HG03175 (cell line): ENCODE measurements at regions not wholly inside any gene's neighbourhood (a gene's known extent, or its start where the extent isn't known, plus 50 kb on each side); places are given as distances from the start of the nearest gene placed in this dataset.

Experiments used
- ATAC-seq: cut with Tn5 transposase; IDR thresholded peaks from one replicate; pipeline ENCODE4 v1.9.1; 2021; ENCODE audit warnings: mild to moderate bottlenecking, moderate library complexity; ENCODE audit not compliant: unreplicated experiment

DNA sequence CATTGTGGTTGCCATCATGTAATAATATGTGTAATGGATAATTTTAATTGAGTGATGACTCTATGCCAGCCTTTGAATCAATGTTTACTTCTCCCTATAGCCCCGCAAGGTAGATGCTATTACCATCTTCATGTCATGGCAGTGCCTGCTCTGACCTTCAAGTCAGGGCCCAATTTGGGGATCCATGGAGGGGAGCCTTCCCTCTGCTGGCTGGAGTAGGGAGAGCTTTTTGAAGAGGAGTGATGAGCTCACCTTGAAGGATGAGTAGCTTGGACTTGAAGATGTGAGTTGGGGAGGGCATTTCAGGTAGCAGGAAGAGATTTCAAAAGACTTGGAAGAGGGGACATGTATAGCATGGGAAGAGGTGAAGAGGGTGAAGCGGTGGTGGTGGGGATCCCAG, 189.2 kb downstream of the FOXD2 start:
- no peak for ATAC-seq

DNA sequence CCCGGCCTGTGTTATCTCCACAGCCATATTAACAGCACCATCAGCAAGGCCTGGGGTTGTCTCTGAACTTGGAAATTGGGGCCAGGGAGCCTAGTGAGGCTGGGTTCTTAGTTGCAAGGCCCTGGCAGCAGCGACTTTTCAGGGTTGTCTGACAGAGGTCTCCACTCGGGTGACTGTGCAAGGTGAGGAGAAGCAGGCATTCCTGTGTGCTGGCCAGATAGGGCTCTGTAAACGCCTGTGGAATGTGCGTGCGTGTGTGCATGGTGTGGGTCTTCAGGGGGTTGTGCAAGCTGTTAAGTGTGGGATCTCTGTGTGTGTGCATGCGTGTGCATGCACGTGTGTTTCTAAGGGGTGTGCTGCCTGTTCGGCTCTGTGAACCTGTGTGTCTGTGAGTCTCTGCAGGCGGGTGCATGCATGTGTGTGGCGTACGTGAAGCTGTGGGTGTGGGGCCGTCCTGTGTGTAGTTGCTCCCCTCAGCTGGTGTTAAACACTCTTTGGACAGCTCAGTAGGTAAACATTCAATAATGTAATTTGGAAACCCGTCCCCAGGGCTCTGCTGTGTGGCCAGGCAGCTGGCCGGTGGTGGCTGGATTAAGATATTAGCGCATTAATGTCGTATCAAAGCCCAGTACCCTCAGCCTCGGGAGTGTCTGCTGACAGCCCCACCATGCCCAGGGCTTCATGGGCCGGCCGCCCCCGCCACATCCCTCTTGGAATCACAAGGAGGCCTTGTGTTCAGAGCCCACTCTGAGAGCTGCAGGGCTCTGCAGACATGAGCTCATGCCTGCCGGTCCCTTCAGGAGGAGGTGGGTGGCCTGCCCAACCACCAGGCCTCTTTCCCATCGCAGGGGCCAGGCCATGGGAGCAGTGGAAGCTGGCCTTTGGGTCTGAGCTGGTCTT, 189.9 kb downstream of the FOXD2 start:
- no peak for ATAC-seq

DNA sequence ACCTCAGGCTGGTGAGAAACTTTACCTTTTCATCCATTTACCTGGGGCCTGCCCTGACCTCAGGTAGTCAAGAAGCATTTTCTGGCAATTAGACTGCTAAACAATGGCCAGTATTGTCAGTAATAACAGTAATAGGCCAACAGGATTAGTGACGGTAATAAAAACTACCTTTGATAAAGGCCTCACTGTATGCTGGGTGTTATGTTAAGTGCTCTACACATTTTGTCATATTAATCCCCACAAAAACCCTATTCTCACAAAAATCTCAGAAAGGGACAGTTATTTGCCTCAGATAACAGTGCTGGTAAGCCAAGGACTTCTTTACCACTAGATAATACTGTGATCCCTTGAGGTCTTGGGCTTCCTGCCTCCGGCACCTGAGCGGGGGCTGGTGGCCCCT, 191.4 kb downstream of the FOXD2 start:
- no peak for ATAC-seq

DNA sequence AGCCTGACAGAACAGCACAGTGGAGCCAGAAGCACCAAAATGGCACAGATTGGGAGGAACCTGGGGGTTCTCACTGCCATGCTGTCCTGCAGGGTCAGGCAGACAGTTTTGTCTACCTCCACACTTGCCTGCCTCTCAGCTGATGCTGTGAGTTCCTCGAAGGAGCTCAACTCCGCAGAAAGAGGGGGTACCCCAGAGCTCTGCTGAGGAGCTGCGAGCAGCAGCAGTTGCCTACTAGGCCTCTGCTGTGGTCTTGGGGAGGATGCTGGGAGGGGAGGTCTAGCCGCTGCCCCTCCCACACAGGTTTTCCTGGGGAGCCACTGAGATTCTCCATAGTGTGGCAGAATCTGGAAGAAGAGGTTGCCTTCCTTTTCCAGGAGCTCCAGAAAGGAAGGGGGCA, 192.5 kb downstream of the FOXD2 start:
- ATAC-seq = no peak

DNA sequence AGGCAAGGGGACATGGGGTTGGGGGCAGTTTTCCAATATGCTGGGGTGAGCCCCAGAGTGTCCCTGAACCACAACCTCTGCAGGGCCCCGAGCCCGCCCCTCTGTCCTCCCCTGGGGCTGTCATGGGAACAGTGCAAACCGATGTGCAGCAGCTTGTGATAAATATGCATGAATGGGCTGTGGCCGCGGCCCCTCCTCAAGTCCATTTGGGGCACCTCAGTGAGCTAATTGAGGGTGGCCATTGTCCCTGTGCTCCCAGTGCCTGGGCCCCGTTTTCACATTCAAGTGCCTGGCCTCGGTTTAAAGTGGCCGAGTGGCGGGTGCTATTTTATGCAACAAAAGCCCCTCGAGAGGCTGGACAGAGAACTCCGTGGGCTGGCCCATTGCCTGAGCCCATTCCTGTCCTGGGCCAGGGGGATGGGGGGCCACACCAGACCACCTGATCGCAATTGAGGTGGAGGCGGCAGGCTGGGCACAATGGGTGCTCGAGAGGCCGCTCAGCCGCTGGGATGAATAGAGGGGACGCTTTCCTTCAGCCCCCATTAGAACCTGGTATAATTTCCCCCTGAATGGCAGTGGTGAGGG, 193.7 kb downstream of the FOXD2 start:
- ATAC-seq = no peak

DNA sequence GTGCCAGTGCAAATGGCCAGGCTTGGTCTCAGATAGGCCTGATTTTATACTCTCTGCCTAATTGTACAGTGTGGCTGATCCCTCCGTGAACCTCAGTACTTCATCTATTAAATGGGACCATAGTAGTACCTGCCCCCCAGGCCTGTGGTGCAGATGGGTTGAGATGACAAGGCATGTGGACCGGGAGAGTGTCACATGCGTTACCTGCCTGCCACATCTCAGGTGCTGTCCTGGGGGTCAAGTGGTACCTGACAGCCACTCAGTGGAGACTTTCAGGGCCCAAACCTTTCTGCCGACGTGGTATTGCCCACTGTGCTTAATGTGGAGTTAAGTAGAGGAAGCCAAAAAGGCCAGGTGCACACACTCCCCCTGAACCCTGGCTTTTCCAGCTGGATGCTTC, 197.3 kb downstream of the FOXD2 start:
- ATAC-seq = no peak

DNA sequence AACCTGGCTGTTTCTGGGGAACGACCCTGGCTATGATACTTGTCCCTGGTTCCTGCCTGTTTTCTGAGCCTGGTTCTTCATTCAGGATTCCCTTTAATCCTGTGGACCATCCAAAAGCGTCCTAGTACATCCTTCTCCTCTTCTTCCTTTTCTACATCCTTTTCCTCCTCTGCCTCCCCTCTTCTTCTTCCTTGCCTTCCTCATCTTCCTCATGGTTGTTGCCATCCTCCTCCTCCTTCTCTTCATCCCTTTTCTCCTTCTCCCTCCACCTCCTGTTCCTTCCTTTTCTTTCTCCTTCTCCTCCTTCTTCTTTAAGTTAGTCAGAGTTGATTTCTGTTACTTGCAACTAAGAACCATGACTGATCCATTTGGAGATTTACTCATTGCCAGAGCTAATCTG, 197.8 kb downstream of the FOXD2 start:
- ATAC-seq = no peak

DNA sequence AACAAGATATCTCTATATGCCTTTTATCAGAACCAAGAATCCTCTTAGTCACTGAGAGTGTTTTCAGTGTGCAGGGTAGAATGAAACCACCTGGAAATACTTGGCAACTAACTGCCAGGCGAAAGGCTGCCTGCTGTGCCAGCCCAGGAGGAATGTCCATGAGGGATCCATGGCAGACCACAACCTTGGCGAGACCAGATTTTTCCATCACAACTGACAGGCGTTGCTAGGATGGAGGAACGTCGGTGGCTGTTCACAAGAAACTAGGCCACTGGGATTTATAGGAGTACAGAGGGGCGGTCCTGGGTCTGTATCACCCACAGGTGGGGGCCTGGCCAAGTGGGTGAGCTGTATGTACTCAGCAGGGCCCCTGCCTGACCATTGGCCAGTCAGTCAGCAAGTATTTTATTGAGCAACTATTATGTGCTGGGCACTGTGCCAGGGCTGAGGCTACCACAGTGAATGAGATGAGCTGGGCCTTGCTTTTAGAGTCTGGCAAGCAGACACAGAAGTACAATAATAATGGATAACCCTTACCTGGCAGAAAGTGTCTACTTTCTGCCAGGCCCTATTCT, 199.4 kb downstream of the FOXD2 start:
- no peak for ATAC-seq

DNA sequence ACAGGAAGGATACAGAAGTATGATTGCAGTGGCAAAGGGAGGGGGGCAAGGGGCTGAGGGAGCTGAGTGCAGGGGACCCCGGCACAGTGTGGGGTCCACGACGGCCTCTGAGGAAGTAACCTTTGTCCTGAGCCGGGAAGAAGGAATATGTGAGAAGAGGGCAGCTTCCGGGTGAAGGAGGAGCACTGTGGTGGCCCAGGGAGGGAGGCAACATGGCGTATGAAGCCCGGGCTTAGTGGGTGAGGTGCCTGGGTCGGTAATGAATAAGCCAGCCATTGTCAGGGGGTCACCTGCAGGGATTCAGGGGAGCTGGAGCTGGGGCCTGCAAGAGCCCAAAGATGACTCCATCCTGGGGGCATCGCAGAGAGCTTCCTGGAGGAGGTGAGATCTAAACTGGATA, 200.4 kb downstream of the FOXD2 start:
- no peak for ATAC-seq

DNA sequence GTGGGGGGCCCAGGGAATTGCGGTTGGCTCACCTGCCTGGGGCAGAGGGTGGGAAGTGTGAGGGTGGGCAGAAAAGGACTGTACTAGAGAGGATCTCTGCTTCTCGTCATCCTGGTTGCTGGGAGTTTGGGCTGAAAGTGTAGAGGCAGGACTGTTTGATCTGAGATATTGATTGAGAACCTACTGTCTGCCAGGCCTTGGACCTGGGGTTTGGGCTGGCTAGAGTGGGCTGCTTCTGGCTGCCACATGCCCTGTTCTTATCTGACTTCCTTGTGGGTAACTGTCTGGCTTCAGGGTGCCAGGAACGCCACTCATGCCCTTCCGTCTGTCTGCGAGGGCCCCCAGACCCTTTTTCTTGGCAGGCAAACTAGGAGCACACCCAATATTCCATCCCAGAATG, 200.9 kb downstream of the FOXD2 start:
- no peak for ATAC-seq

DNA sequence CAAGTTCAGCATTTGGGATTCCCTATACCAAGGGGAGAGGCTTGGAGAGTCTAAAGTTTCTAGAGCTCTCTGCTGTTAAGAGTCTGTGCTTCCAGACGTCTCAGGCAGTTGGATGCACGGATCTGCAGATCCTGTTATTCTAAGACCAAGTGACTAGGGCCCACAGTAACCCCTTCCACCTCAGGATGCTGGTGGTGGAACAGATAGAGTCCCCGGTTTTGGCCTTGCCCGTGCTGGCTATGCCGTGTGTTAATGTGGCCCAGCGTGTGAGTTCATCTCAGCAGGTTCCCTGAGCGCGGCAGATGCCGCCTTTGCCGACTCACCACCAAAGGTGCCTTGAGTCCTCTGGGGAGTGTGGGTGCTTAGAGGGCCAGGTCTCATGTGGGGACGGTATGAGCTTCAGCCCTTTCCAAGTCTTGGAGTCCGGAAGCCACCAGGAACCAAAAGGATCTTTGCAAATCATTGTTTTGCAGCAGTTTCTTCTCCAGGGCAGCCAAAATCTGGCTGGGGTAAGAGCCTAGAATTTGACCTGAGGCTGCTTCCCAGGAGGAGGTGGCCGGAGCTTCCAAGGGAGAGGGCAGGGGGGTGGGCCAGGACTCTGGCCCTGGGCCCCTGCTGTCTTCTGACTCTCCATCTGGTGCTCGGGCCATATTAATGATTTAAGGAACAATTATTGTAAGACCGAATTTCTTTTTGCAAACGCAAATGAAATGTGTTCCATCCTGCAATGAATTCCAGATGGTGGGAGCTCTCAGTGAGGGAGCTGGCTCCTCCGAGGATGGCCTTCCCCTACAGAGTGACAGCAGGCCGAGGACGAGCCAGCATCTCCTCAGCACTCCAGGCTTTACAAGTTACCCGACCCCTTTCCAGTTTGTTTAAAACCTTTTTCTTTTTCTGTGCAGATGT, 205.7 kb downstream of the FOXD2 start:
- no peak for ATAC-seq

DNA sequence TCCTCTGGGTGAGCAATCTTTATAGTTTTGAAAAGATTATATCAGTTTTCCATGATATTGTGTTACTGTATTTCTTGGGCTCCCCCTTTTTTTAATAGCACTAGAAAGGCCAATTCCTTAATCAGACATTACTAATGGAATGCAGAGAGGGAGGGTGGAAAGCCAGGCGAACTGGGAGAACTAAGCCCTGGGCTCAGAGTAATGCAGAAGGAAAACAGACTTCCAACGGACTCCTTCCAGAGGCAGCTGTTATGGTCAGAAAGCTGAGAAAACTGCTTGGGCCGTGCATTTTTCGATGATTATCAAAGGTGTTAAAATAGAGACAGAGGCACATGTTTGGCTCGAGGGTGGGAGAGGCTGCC, 206.3 kb downstream of the FOXD2 start:
- ATAC-seq = no peak

DNA sequence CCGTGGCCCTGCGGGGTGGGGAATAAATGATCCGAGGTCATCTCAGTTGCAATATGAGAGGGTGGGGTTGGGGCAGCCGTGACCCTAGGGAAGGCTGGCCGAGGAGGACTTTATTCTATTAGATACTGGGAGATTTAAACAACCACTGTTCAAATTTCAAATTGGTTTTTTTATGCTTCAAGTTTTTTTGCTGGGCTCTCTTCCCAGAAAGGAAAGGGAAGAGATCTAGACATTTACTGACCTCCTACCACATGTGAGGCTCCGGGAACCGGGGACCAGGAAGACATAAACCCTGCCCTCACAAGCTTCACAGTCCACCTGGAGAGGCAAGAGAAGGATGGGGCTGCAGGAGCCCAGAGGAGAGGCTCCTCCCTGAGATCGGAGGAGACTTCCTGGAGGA, 207.3 kb downstream of the FOXD2 start:
- ATAC-seq = no peak

DNA sequence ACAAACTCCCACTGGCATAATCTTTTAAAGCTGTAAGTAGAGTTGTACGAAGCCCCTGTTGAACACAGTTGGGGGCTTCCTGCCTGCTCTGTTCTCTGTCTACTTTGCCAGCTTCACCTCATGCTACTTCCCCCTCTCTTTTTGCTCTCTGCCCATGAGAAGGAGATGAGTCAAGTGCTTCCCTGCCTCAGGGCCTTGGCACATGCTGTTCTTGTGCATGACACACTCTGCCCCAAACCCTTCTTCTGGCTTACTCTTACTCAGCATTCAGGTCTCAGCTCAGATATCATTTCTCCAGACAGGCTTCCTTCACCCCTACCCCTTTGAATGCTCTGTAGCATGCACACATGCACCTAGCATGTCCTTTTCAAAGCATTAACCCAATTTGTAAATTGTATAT, 208.8 kb downstream of the FOXD2 start:
- no peak for ATAC-seq

DNA sequence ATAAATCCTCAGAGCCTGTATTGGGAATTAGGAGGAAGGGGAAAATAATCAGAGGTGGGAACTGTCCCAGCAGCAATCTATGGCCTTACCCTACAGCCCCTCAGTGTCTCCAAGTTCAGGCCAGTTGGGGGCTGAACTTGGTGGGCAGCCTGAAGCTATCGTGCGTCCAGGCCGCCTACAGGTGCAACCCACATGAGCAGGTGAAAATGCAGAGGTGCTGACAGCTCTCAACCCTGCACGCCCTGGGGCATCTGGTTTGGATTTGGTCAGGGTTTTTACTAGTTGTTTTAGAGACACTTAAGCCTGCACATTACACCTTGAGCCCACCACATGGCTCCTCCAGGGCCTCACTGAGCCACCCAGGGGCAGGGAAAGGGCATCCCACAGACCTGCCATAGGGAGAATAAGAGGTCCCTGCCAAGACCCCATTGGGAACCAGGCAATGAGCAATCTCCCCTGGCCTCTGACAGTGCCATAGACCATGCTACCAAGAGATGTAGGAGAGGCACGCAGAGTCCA, 209.5 kb downstream of the FOXD2 start:
- ATAC-seq = no peak

DNA sequence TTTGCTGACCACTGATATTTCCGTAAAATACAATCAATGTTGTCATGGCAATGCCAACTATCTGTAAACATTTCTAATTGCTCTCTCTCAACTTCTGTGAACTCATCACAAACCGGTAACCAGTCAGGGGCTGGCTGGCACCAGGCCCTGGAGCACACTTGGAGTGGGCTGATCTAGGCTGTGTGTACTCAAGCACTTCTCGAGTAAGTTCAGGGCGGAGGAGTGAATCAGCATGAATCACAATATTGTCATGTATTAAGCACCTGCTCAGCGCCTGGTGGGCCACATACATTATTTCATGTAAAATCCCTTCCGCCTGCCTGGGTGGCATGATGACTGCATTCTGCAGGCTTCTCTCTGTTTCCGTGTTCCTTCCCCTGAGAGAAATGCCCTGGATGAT, 212.4 kb downstream of the FOXD2 start:
- no peak for ATAC-seq

DNA sequence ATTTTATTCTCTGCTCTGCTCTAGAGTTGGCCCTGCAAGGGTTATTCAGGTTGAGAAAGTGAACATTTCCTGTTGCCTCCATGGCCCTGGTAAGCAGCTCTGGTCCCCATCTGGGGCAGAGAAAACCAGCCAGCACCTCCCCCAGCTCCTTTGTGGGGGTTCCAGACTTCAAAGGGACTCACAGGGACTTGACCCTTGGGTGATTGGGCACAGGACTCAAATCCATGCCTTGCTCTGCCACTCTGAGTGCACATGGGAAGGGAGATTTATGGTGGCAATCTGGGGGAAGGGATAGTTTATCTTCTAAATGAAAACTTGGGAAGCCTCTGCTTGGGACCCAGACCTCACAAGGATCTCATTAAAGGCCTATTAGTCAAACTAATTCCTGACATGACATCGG, 212.8 kb downstream of the FOXD2 start:
- ATAC-seq = no peak

DNA sequence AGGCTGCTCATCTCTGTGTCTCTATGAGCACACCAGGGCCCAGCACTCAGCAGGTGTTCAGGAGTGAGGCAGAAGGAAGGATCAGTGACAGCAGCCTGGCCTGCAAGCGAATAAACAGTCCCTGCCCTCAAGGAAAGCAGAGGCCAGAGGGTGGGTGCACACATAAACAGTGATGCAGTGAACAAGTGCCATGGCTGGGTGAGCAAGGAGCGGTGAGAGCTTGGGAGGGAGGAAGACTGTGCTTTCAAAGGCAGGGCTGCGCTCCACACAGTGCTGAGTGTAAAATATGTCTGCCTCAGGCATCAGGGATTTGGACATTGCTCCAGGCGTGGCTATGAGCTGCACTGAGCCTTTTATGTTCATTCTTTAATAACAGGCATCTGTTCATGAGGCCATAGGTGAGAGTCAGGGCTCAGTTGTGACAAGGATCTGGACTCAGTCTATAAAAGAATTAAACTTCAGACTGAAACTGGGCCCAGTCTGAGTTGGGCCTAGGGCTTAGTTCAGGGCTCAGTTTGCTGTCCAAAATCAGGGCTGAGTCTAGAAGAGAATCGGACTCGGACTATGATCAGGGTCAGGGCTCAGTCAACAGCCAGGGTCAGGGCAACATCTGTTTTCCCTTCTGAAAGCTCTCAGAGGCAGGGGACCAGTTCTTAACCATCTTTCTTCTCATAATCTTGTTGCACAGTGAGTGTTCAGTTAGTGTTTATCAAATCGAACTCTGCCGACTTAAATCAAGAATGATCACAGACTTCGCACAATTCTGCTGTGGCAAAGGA, 213.7 kb downstream of the FOXD2 start:
- no peak for ATAC-seq

DNA sequence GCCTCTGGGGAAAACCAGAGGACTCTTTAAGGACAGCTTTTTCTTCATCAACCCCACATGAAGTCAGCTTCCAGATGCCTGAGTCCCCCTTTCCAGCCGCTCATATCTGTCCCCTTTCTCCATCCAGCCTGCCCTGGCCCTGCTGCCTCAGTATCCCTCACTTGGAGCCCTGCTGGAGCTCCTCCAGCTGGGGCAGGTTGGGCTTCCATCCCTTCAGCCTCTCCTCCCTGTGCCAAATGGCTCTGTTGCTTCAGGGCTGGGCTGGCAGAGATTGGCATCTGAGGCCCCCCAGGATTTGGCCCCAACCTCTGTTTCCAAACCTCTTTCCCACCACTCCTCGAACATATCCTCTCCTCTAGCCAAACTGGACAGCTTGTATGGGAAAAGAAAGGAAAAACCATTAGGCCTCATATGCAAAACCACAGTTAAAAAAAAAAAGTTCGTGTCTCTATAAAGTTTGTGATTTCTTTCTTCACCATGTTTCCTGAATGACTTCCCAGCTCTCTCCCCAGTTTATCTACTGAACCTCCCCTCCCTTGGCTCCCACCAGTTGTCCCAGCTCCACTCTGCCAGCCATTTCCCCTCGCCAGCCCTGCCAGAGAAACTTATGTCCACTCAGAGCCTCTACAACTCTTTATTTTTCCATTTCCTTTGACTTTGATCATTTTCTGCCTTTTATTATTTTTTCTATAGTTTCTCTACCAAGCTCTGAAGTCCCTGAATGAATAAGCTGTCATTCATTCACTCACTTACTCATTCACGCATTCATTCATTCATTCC, 217.9 kb downstream of the FOXD2 start:
- no peak for ATAC-seq
